K562 (cell line): ENCODE measurements at regions not wholly inside any gene's neighbourhood (a gene's known extent, or its start where the extent isn't known, plus 50 kb on each side); places are given as distances from the start of the nearest gene placed in this dataset.

Source experiments
- ATAC-seq: fragments of 200-7000 bp; cut with Tn5 transposase; 3 replicates; pipeline ENCODE4 v1.9.1; 2020; ENCODE audit warnings: moderate library complexity
- BruUV-seq: library from RNA; stranded (reverse); fragments of 400-500 nt; replicated peaks from 2 replicates; lab custom pipeline; 2021; lab: Mats Ljungman, UMichigan
- CTCF ChIA-PET: fragments of 300-600 bp; formaldehyde crosslinking; extraction: SDS; loops from one replicate; lab custom pipeline; 2021; ENCODE audit warnings: low intra/inter-chr PET ratio; lab: Yijun Ruan, JAX
- POLR2A ChIA-PET: fragments of 300-600, 350-650 bp; sonication (Branson Sonifier 250); formaldehyde crosslinking; extraction: SDS; loops from one replicate; lab custom pipeline; 2021; ENCODE audit warnings: antibody characterized with exemption, inconsistent platforms; lab: Yijun Ruan, JAX
- DNase-seq, 4 experiments: peaks; one replicate each; pipeline versions ENCODE4 v3.0.0 to v3.0.0-alpha.2; 2011 to 2018; ENCODE audit warnings: low spot score in 3 of 4, mixed read lengths in 3 of 4; ENCODE audit errors: extremely low read depth in 1 of 4
- FAIRE-seq: peaks from 2 replicates; lab custom pipeline; 2011; peaks lifted over from hg19 to GRCh38; lab: Jason Lieb, UNC
- H2AFZ ChIP-seq: 2 replicates; pipeline ENCODE4 v1.6.0; 2011; ENCODE audit warnings: low read depth, low read length, control low read depth, inconsistent platforms
- H3K27ac ChIP-seq: fragments of 200-600 bp; 3 replicates; pipeline ENCODE4 v1.8.0; 2011; ENCODE audit warnings: low read depth, mild to moderate bottlenecking, control low read depth, inconsistent platforms, low read length, moderate library complexity, mixed read lengths; ENCODE audit errors: extremely low read depth
- H3K27me3 ChIP-seq, 2 experiments: fragments of 300-600 bp in 1 of 2; 2 replicates in 1 of 2; 3 replicates in 1 of 2; pipeline versions ENCODE4 v1.6.0 to v1.8.0; 2011; ENCODE audit warnings: inconsistent platforms in 2 of 2, low read length in 2 of 2, mild to moderate bottlenecking in 1 of 2, mixed read lengths in 1 of 2, moderate library complexity in 1 of 2; ENCODE audit not compliant: control insufficient read depth in 2 of 2, insufficient read depth in 2 of 2
- H3K36me3 ChIP-seq: fragments of 300-600 bp; 3 replicates; pipeline ENCODE4 v1.8.0; 2011; ENCODE audit warnings: mild to moderate bottlenecking, low read length, inconsistent platforms; ENCODE audit not compliant: control insufficient read depth, insufficient read depth
- H3K4me1 ChIP-seq, 2 experiments: fragments of 200-600 bp in 1 of 2; replicated peaks in 1 of 2; 2 replicates in 1 of 2; 3 replicates in 1 of 2; pipeline versions ENCODE4 v1.5.1 to v1.8.0; 2011; ENCODE audit warnings: inconsistent platforms in 2 of 2, low read length in 2 of 2, mild to moderate bottlenecking in 1 of 2, mixed read lengths in 1 of 2, moderate library complexity in 1 of 2; ENCODE audit not compliant: control insufficient read depth in 2 of 2, insufficient read depth in 2 of 2
- H3K4me2 ChIP-seq: 2 replicates; pipeline ENCODE4 v1.6.1; 2011; ENCODE audit warnings: low read length, control low read depth, inconsistent platforms, mixed read lengths; ENCODE audit not compliant: insufficient read depth
- H3K4me3 ChIP-seq: fragments of 200-600 bp; sonication (generic), shearing (Covaris generic); 2 replicates; pipeline ENCODE4 v1.5.1; 2016; ENCODE audit warnings: control low read depth, inconsistent platforms
- H3K79me2 ChIP-seq: fragments of 200-600 bp; 3 replicates; pipeline ENCODE4 v1.8.0; 2011; ENCODE audit warnings: low read length, inconsistent platforms; ENCODE audit not compliant: control insufficient read depth, insufficient read depth
- H3K9ac ChIP-seq, 2 experiments: 2 replicates each; pipeline versions ENCODE4 v1.6.0 to v1.6.1; 2011; ENCODE audit warnings: low read depth in 2 of 2, low read length in 2 of 2, control low read depth in 1 of 2, inconsistent platforms in 1 of 2, mild to moderate bottlenecking in 1 of 2, mixed read lengths in 1 of 2; ENCODE audit not compliant: insufficient read depth in 1 of 2
- H3K9me1 ChIP-seq: one replicate; pipeline ENCODE4 v1.6.0; 2011; ENCODE audit warnings: inconsistent platforms, mild to moderate bottlenecking, low read length, moderate library complexity; ENCODE audit not compliant: control insufficient read depth, insufficient read depth
- H3K9me3 ChIP-seq: replicated peaks from 2 replicates; pipeline ENCODE4 v1.5.1; 2011; ENCODE audit warnings: low read depth, low read length, inconsistent platforms; ENCODE audit not compliant: control insufficient read depth, insufficient read depth
- H4K20me1 ChIP-seq: replicated peaks from 2 replicates; pipeline ENCODE4 v1.6.1; 2011; ENCODE audit warnings: low read length, inconsistent platforms, mixed read lengths; ENCODE audit not compliant: control insufficient read depth, insufficient read depth
- POLR2A ChIP-seq: fragments of 450-650 bp; conservative IDR thresholded peaks from 2 replicates; pipeline ENCODE4 v1.6.1; 2016
- SRSF7 ChIP-seq: fragments of 200-400 bp; formaldehyde crosslinking; optimal IDR thresholded peaks from 2 replicates; pipeline ENCODE3; 2017; ENCODE audit warnings: mild to moderate bottlenecking, low read depth, low read length
- ZZZ3 ChIP-seq: fragments of 450-650 bp; IDR thresholded peaks from 2 replicates; pipeline ENCODE4 v1.6.1; 2016; ENCODE audit warnings: antibody characterized with exemption, mild to moderate bottlenecking, moderate library complexity
- WGBS: fragments of 100-300 bp; shearing (Covaris generic); methylation state at CpG from one replicate; pipeline ENCODE4 v1.1.6; 2016; ENCODE audit warnings: low coverage, mixed read lengths; ENCODE audit not compliant: insufficient coverage; ENCODE audit errors: missing lambda C conversion rate; 5-methylcytosine and 5-hydroxymethylcytosine counted together
- in situ Hi-C: fragments of 300-500 bp; cut with MboI; formaldehyde crosslinking; loops from 4 replicates; pipeline ENCODE4 v1.15.0; 2018; ENCODE audit warnings: inconsistent platforms, mixed read lengths
- intact Hi-C: fragments of 100-400 bp; cut with micrococcal nuclease; formaldehyde crosslinking; loops from 2 replicates; pipeline ENCODE4 v1.14.2; 2022
- TF ChIP-seq, protein P1 (sequence below): fragments of 250-450 bp; sonication (Bioruptor Pico); IDR thresholded peaks from 2 replicates; pipeline ENCODE4 v1.9.0; 2021; ENCODE audit warnings: mild to moderate bottlenecking, inconsistent platforms

DNA sequence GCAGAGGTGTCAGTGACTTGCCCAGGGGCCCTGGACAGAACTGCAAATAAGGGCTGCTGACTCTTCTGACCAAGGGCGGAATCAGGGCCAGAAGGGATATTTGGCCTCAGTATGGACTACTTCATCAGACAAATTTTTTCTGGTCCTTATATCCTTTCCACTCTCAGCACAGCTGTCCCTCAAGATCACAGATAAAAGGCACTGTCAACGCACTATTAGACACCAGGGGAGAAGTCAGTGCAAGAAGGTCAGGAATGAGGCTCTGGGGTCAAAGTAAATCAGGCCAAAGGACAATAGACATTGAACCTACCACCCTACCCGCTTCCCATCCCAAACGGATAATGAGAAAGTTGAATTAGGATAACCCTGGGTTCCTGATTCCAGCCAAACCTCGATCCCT is 657.6 kb downstream of the UQCRFS1 start (continued):
- TF ChIP-seq, protein P1, sequence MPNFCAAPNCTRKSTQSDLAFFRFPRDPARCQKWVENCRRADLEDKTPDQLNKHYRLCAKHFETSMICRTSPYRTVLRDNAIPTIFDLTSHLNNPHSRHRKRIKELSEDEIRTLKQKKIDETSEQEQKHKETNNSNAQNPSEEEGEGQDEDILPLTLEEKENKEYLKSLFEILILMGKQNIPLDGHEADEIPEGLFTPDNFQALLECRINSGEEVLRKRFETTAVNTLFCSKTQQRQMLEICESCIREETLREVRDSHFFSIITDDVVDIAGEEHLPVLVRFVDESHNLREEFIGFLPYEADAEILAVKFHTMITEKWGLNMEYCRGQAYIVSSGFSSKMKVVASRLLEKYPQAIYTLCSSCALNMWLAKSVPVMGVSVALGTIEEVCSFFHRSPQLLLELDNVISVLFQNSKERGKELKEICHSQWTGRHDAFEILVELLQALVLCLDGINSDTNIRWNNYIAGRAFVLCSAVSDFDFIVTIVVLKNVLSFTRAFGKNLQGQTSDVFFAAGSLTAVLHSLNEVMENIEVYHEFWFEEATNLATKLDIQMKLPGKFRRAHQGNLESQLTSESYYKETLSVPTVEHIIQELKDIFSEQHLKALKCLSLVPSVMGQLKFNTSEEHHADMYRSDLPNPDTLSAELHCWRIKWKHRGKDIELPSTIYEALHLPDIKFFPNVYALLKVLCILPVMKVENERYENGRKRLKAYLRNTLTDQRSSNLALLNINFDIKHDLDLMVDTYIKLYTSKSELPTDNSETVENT = no peak
- no peak for TF ChIP-seq POLR2A

- H3K27ac ChIP-seq = no peak overlapping the region
- intact Hi-C loops = no loop called here
- H3K9ac ChIP-seq = no peak overlapping the region
- in situ Hi-C loops = no loop called here
- DNase-seq = no peak
- H3K4me2 ChIP-seq = no peak overlapping the region
- WGBS = 59% methylated on average over 4 of the region's 4 CpGs
- no peaks in the 10 kb centered on the region for H3K27me3 ChIP-seq
- no peak overlapping the region for H3K4me3 ChIP-seq
- H2AFZ ChIP-seq = no peak overlapping the region
- no TSS peak for BruUV-seq
- POLR2A ChIA-PET = interaction anchor here (0.6 to 2.0 kb wide), 6 partner anchors 8 to 52 kb away, joined by 3 to 6 read pairs (median 4); no protein-coding TSS in a partner anchor
- no peaks in the 10 kb centered on the region for H3K9me1 ChIP-seq
- no peak for TF ChIP-seq ZZZ3
- no peak for TF ChIP-seq SRSF7
- TF ChIP-seq, all 486 proteins: peak for 0
- 0 out of 3 replicates have a peak, but pooled peaks cover 2% of the 10 kb centered on the region for H3K79me2 ChIP-seq
- peaks cover 9 to 30% of the 10 kb centered on the region in 2 experiments for H3K4me1 ChIP-seq
- no peaks in the 10 kb centered on the region for H3K36me3 ChIP-seq
- H3K9me3 ChIP-seq = no peaks in the 10 kb centered on the region
- CTCF ChIA-PET = no interaction called here
- FAIRE-seq (no peak), ATAC-seq (no peak)
- H4K20me1 ChIP-seq = no peaks in the 10 kb centered on the region
These were observed 658.4 kb downstream of the UQCRFS1 start for GRCh38 chr19:28554321-28555091.
